ENCODE measurements at regions not wholly inside any gene's neighbourhood (a gene's known extent, or its start where the extent isn't known, plus 50 kb on each side); places are given as distances from the start of the nearest gene placed in this dataset.

- no peak for TF ChIP-seq CTCF (IDR thresholded peaks at IDR 0.05 in 2 of 3, conservative IDR thresholded peaks at IDR 0.05 in 1 of 3; ENCODE audit: control insufficient read depth in 2 of 3, extremely low read depth in 1 of 3, insufficient read depth in 1 of 3, low read depth in 3 of 3, low read length in 3 of 3)
These were observed 560.8 kb upstream of the CELF2 start (continued) for GRCh38 chr10:10456856-10457255.

- H3K4me1 ChIP-seq (ENCODE audit: control insufficient read depth, insufficient read depth, low read length) = no peaks in the 10 kb centered on the region
- WGBS (ENCODE audit: insufficient coverage, insufficient replicate concordance, low lambda C conversion rate, missing lambda C conversion rate) = 0% methylated on average over 1 of the region's 1 CpG
- ChIA-PET SMC1A (ENCODE audit: uncharacterized antibody, unreplicated experiment) (no interaction called here), POLR2A (no interaction called here), RAD21 (ENCODE audit: unreplicated experiment) (no interaction called here), CTCF (no interaction called here)
- no peaks in the 10 kb centered on the region for H3K36me3 ChIP-seq (ENCODE audit: control insufficient read depth in 2 of 2, insufficient read depth in 2 of 2, low read length in 1 of 2)
- intact Hi-C loops (cut with micrococcal nuclease; ENCODE audit: unreplicated experiment) (no loop called here), in situ Hi-C loops (cut with MboI) (no loop called here)
- no peak overlapping the region for H3K9ac ChIP-seq (ENCODE audit: control insufficient read depth, insufficient read depth, low read length)
- H3K4me3 ChIP-seq = no peak overlapping the region
- ATAC-seq (no peak), FAIRE-seq (no peak), DNase-seq (ENCODE audit: low read depth, low spot score) (no peak)
- H3K79me2 ChIP-seq (ENCODE audit: control insufficient read depth, insufficient read depth, low read length) = no peaks in the 10 kb centered on the region
- H3K27ac ChIP-seq (ENCODE audit: control insufficient read depth, insufficient read depth) = no peak overlapping the region
- TF ChIP-seq TARDBP (IDR thresholded peaks at IDR 0.05; ENCODE audit: borderline replicate concordance) = no peak
- TF ChIP-seq HDAC6 (IDR thresholded peaks at IDR 0.05; ENCODE audit: unreplicated experiment) = no peak
- TF ChIP-seq ZNF622 (IDR thresholded peaks at IDR 0.05) = no peak
- no peak for TF ChIP-seq MAX (IDR thresholded peaks at IDR 0.05; ENCODE audit: low read depth, low read length)
- TF ChIP-seq HSF1 (IDR thresholded peaks at IDR 0.05; ENCODE audit: low read depth, low read length) = no peak
- no peak overlapping the region for H3K4me2 ChIP-seq (ENCODE audit: control insufficient read depth, insufficient read depth)
- H4K20me1 ChIP-seq (ENCODE audit: control insufficient read depth, insufficient read depth) = no peaks in the 10 kb centered on the region
- H3K9me3 ChIP-seq (replicated peaks; ENCODE audit: control insufficient read depth, insufficient read depth, low read length) = no peaks in the 10 kb centered on the region
- H2AFZ ChIP-seq (ENCODE audit: control insufficient read depth, low read depth, low read length) = no peak overlapping the region
- no peaks in the 10 kb centered on the region for H3K27me3 ChIP-seq (replicated peaks in 1 of 2; ENCODE audit: control insufficient read depth in 2 of 2, insufficient read depth in 2 of 2, low read length in 1 of 2)
- no TSS peak for BruUV-seq (replicated peaks)
These were observed 557.2 kb upstream of the CELF2 start for GRCh38 chr10:10460451-10460850.
